ENCODE measurements at regions not wholly inside any gene's neighbourhood (a gene's known extent, or its start where the extent isn't known, plus 50 kb on each side); places are given as distances from the start of the nearest gene placed in this dataset.

DNA sequence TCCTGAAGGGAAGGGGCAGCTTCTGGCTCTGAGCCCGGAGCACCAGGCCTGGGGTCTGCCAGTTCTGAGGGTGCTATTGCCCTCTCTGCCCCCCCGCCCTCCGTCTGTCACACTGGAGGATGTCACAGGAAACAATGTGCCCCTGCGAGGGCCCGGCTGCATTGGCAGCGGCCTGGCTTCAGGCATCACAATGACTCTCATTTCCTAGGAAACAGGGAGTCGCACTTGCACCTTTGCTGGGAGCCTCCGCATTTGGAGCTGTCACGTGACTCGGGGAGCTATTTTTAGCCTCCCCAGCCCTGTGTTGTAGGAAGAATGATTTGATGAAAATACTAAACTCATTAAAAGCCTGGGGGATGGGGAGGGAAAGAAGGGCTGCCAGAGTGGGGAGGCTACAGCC, 518.9 kb downstream of the SHQ1 start:
- no peak for DNase-seq (ENCODE audit: extremely low spot score)
- WGBS: 28% methylated on average over 10 of the region's 10 CpGs
- Histone ChIP-seq H3K27me3 (no peaks in the 10 kb centered on the region), H3K27ac (replicated peaks in 1 of 4) (peak overlapping the region in 3 of 4 donors; percentile 7 to 34 (median 22)), H3K4me1 (peaks cover 13 to 14% (median 13%) of the 10 kb centered on the region in 4 donors), H3K9me3 (no peaks in the 10 kb centered on the region), H3K4me3 (no peak overlapping the region), H3K36me3 (no peaks in the 10 kb centered on the region)
- intact Hi-C loops (cut with DNase I): no loop called here
- TF ChIP-seq POLR2AphosphoS5 (IDR thresholded peaks at IDR 0.05): peak in 1 of 2 donors; percentile 59
- TF ChIP-seq EP300 (IDR thresholded peaks at IDR 0.05): no peak
- TF ChIP-seq, protein P1, sequence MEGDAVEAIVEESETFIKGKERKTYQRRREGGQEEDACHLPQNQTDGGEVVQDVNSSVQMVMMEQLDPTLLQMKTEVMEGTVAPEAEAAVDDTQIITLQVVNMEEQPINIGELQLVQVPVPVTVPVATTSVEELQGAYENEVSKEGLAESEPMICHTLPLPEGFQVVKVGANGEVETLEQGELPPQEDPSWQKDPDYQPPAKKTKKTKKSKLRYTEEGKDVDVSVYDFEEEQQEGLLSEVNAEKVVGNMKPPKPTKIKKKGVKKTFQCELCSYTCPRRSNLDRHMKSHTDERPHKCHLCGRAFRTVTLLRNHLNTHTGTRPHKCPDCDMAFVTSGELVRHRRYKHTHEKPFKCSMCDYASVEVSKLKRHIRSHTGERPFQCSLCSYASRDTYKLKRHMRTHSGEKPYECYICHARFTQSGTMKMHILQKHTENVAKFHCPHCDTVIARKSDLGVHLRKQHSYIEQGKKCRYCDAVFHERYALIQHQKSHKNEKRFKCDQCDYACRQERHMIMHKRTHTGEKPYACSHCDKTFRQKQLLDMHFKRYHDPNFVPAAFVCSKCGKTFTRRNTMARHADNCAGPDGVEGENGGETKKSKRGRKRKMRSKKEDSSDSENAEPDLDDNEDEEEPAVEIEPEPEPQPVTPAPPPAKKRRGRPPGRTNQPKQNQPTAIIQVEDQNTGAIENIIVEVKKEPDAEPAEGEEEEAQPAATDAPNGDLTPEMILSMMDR (IDR thresholded peaks at IDR 0.05): no peak
- TF ChIP-seq POLR2A (IDR thresholded peaks at IDR 0.05; ENCODE audit: low read depth): no peak

DNA sequence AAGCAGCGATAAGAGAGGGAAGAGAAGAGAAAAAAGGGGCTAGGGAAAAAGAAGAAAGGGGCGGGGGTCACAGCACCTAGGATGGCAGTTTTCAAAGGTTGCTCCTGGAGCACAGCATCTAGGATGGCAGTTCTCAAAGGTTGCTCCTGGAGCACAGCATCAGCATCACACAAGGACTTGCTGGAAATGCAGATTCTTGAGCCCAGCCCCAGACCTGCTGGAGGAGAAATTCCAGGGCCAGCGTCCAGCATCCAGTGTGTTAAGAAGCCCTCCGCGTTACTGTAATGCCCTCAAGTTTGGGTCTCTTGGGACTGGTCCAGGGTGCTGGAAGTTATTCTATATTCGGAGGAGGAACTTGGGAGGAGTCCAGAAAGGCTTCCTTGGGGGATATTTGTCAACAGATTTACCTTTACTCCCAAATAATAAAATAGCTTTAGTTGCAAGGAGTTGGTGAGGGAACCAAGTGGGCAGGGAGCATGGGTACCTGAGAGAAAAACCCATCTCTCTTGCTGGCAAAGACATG, 519.4 kb downstream of the SHQ1 start:
- Histone ChIP-seq H3K4me1 (peaks cover 13 to 14% (median 13%) of the 10 kb centered on the region in 4 donors), H3K27ac (replicated peaks in 1 of 4) (peak overlapping the region in 3 of 4 donors; percentile 7 to 34 (median 22)), H3K9me3 (no peaks in the 10 kb centered on the region), H3K27me3 (no peaks in the 10 kb centered on the region), H3K36me3 (no peaks in the 10 kb centered on the region), H3K4me3 (no peak overlapping the region)
- WGBS: 66% methylated on average over 6 of the region's 6 CpGs
- no peak for DNase-seq (ENCODE audit: extremely low spot score)
- intact Hi-C loops (cut with DNase I): no loop called here
- TF ChIP-seq POLR2A (IDR thresholded peaks at IDR 0.05; ENCODE audit: low read depth) (no peak), EP300 (IDR thresholded peaks at IDR 0.05) (no peak), POLR2AphosphoS5 (IDR thresholded peaks at IDR 0.05) (no peak)
- TF ChIP-seq, protein P1 (IDR thresholded peaks at IDR 0.05): no peak

DNA sequence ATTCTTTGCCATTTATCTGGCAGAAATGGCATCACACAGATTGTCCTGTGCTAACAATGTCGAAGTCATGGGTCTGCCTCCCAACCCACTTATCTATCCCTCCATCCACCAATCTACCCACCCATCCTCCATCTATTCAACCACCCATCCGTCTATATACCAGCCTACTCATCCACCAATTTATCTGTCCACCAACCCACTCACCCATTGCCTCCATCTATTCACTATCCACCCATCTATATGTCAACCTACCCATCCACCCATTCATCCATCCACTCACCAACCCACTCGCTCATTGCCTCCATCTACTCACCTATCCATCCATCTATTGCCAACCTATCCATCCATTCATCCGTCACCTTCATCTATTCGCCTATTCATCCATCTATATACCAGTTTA, 521.2 kb downstream of the SHQ1 start:
- Histone ChIP-seq H3K27ac (replicated peaks in 1 of 4) (no peak overlapping the region), H3K4me1 (peaks cover 13 to 14% (median 13%) of the 10 kb centered on the region in 4 donors), H3K9me3 (no peaks in the 10 kb centered on the region), H3K36me3 (no peaks in the 10 kb centered on the region), H3K4me3 (no peak overlapping the region), H3K27me3 (no peaks in the 10 kb centered on the region)
- intact Hi-C loops (cut with DNase I): no loop called here
- DNase-seq (ENCODE audit: extremely low spot score): no peak
- 92% methylated on average over 5 of the region's 5 CpGs for WGBS
- TF ChIP-seq, protein P1 (IDR thresholded peaks at IDR 0.05): no peak
- TF ChIP-seq POLR2AphosphoS5 (IDR thresholded peaks at IDR 0.05) (no peak), POLR2A (IDR thresholded peaks at IDR 0.05; ENCODE audit: low read depth) (no peak), EP300 (IDR thresholded peaks at IDR 0.05) (no peak)

DNA sequence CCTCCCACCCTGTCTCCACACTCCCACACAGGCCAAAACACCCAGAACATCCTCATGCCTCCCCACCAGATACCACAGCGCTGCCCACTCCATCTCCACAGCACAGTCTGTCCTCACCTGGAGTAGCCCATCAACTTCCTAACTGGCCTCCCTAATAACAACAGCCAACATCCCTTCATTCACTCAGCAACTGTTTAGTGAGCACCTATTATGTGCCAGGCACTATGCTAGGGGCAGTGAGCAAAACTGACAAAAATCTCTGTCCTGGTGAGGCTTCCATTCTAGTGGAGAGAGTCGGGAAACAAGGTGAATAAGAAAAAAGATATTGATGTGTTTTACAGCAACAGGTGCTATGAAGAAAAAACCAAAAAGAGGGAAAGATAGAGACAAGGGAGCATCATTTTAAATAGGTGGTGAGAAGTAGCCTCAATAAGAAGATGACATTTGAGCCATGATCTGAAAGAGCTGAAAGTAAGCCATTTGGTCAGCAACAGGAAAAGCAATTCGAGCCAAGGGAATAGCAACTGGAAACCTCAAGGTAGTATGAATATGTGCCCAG, 523.9 kb downstream of the SHQ1 start:
- Histone ChIP-seq H3K27ac (replicated peaks in 1 of 4) (no peak overlapping the region), H3K36me3 (no peaks in the 10 kb centered on the region), H3K9me3 (no peaks in the 10 kb centered on the region), H3K27me3 (no peaks in the 10 kb centered on the region), H3K4me3 (no peak overlapping the region), H3K4me1 (peaks cover 4 to 11% (median 6%) of the 10 kb centered on the region in 4 donors)
- no peak for DNase-seq (ENCODE audit: extremely low spot score)
- no peak for TF ChIP-seq EP300 (IDR thresholded peaks at IDR 0.05)
- TF ChIP-seq POLR2A (IDR thresholded peaks at IDR 0.05; ENCODE audit: low read depth): no peak
- TF ChIP-seq POLR2AphosphoS5 (IDR thresholded peaks at IDR 0.05): no peak
- TF ChIP-seq, protein P1 (IDR thresholded peaks at IDR 0.05): no peak
- intact Hi-C loops (cut with DNase I): no loop called here
- WGBS: 90% methylated on average over 3 of the region's 3 CpGs

DNA sequence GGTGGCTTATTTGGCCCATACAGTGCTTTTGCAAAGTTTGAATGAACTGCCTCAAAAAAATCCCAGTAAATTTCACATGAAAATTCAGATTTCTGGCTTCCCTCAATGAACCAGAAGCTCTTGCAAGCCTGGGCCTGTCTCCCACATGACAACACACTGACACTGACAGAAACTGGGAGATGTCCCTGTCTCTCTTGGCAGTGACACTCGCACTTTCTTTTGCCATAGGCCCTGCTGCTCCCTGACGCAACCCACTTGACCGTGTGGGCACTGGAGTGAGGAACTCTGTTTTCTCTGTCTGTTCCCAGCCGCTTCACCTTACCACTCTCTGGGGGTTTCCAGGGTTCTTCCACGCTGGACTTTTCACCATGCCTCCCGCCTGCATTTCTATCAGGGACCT, 524.5 kb downstream of the SHQ1 start:
- no peak for DNase-seq (ENCODE audit: extremely low spot score)
- TF ChIP-seq, protein P1 (IDR thresholded peaks at IDR 0.05): no peak
- TF ChIP-seq EP300 (IDR thresholded peaks at IDR 0.05) (no peak), POLR2AphosphoS5 (IDR thresholded peaks at IDR 0.05) (no peak), POLR2A (IDR thresholded peaks at IDR 0.05; ENCODE audit: low read depth) (no peak)
- Histone ChIP-seq H3K36me3 (no peaks in the 10 kb centered on the region), H3K4me1 (peaks cover 5 to 11% (median 7%) of the 10 kb centered on the region in 4 donors), H3K27ac (replicated peaks in 1 of 4) (no peak overlapping the region), H3K9me3 (no peaks in the 10 kb centered on the region), H3K4me3 (no peak overlapping the region), H3K27me3 (no peaks in the 10 kb centered on the region)
- intact Hi-C loops (cut with DNase I): no loop called here
- 93% methylated on average over 6 of the region's 6 CpGs for WGBS

Data from esophagus muscularis mucosa (tissue), 4 donors.